Loucy (cell line): ENCODE measurements at regions not wholly inside any gene's neighbourhood (a gene's known extent, or its start where the extent isn't known, plus 50 kb on each side); places are given as distances from the start of the nearest gene placed in this dataset.

Source experiments
- EZH2phosphoT487 ChIP-seq: fragments of 200-600 bp; IDR thresholded peaks from 2 replicates; pipeline ENCODE4 v1.6.1; 2018; ENCODE audit warnings: antibody characterized with exemption, mild to moderate bottlenecking, moderate library complexity, borderline replicate concordance
- TF ChIP-seq, protein P1 (sequence below): fragments of 200-600 bp; sonication (generic); conservative IDR thresholded peaks from 2 replicates; pipeline ENCODE4 v1.5.1; 2014; ENCODE audit warnings: mild to moderate bottlenecking, antibody characterized with exemption, low read length

DNA sequence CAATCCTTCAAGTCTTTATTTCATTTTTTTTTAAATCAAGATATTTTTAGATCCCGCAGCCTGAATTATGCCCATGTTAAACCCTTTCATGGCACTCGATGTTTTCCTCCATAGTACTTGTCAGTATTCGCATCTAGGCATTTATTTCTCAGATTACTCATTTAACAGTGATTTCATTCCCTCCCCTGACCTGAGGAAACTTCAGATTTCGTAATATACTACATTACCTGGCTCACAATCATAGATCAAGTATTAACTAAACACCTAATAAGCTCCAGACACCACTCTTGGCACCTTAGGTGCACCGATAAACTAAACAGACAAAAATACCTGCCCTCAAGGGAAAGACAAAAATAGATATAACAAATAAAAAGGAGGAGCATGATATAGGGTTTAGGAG is 413.2 kb upstream of the GJE1 start:
- TF ChIP-seq, protein P1, sequence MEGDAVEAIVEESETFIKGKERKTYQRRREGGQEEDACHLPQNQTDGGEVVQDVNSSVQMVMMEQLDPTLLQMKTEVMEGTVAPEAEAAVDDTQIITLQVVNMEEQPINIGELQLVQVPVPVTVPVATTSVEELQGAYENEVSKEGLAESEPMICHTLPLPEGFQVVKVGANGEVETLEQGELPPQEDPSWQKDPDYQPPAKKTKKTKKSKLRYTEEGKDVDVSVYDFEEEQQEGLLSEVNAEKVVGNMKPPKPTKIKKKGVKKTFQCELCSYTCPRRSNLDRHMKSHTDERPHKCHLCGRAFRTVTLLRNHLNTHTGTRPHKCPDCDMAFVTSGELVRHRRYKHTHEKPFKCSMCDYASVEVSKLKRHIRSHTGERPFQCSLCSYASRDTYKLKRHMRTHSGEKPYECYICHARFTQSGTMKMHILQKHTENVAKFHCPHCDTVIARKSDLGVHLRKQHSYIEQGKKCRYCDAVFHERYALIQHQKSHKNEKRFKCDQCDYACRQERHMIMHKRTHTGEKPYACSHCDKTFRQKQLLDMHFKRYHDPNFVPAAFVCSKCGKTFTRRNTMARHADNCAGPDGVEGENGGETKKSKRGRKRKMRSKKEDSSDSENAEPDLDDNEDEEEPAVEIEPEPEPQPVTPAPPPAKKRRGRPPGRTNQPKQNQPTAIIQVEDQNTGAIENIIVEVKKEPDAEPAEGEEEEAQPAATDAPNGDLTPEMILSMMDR: no peak
- no peak for TF ChIP-seq EZH2phosphoT487
